Testis (tissue), 2 donors: ENCODE measurements at regions not wholly inside any gene's neighbourhood (a gene's known extent, or its start where the extent isn't known, plus 50 kb on each side); places are given as distances from the start of the nearest gene placed in this dataset.

Experiments
- DNase-seq: peaks from one replicate; pipeline ENCODE4 v3.0.0-alpha.2; 2019
- H3K27ac ChIP-seq, 2 donors: fragments of 200-600 bp; sonication (generic); one replicate each; pipeline ENCODE4 v1.5.1; 2019
- H3K27me3 ChIP-seq: fragments of 200-600 bp; sonication (generic); one replicate; pipeline ENCODE4 v1.5.1; 2019
- H3K36me3 ChIP-seq: fragments of 200-600 bp; sonication (generic); one replicate; pipeline ENCODE4 v1.5.1; 2017; ENCODE audit warnings: low read depth; ENCODE audit errors: missing control alignments
- H3K4me1 ChIP-seq: fragments of 200-600 bp; sonication (generic); one replicate; pipeline ENCODE4 v1.5.1; 2019
- H3K4me3 ChIP-seq, 2 donors: fragments of 200-600 bp; sonication (generic); one replicate each; pipeline ENCODE4 v1.5.1; 2017 to 2019
- H3K9me3 ChIP-seq: fragments of 200-600 bp; sonication (generic); one replicate; pipeline ENCODE4 v1.5.1; 2017
- POLR2A ChIP-seq: fragments of 450-650 bp; IDR thresholded peaks from one replicate; pipeline ENCODE4 v1.6.1; 2017; ENCODE audit warnings: antibody characterized with exemption, mild to moderate bottlenecking, moderate library complexity
- WGBS, 2 donors: methylation state at CpG; one replicate each; pipeline ENCODE4 v1.1.5; 2018; 5-methylcytosine and 5-hydroxymethylcytosine counted together
- intact Hi-C: fragments of 100-400 bp; cut with DNase I; formaldehyde crosslinking; loops from one replicate; pipeline ENCODE4 v1.15.1; 2023; ENCODE audit warnings: low total_unique reads
- TF ChIP-seq, protein P1 (sequence below), 3 experiments: fragments of 450-650 bp in 2 of 3; fragments of 200-600 bp in 1 of 3; sonication (generic) in 1 of 3; IDR thresholded peaks; one replicate each; pipeline ENCODE4 v1.5.1; 2016 to 2019; ENCODE audit warnings: antibody characterized with exemption in 3 of 3, mild to moderate bottlenecking in 2 of 3, moderate library complexity in 1 of 3

DNA sequence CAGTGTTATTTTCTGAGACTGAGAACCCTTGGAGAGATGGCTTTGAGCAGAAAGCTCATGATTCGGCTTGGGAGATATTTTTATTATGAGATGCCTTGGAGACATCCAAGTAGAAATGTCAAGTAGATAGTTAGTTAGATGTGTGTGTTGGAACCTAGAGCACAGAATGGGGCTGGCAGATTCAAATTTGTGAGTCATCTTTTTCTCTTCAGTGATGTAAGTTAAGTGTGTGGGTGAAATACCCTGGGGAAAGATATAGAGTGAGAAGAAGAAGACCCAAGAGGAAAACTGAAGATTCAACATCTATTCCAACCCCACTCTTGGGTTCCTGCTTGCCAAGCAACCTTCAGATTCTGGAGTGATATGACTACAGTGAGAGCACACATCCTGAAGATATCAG lies 580.8 kb upstream of the AMOT start:
- no peaks in the 10 kb centered on the region for H3K9me3 ChIP-seq
- no peak overlapping the region for H3K27ac ChIP-seq
- no peak overlapping the region for H3K4me3 ChIP-seq
- no peaks in the 10 kb centered on the region for H3K36me3 ChIP-seq
- TF ChIP-seq POLR2A, result no peak
- TF ChIP-seq, protein P1, sequence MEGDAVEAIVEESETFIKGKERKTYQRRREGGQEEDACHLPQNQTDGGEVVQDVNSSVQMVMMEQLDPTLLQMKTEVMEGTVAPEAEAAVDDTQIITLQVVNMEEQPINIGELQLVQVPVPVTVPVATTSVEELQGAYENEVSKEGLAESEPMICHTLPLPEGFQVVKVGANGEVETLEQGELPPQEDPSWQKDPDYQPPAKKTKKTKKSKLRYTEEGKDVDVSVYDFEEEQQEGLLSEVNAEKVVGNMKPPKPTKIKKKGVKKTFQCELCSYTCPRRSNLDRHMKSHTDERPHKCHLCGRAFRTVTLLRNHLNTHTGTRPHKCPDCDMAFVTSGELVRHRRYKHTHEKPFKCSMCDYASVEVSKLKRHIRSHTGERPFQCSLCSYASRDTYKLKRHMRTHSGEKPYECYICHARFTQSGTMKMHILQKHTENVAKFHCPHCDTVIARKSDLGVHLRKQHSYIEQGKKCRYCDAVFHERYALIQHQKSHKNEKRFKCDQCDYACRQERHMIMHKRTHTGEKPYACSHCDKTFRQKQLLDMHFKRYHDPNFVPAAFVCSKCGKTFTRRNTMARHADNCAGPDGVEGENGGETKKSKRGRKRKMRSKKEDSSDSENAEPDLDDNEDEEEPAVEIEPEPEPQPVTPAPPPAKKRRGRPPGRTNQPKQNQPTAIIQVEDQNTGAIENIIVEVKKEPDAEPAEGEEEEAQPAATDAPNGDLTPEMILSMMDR (IDR thresholded peaks at IDR 0.05), result no peak
- H3K27me3 ChIP-seq, result no peaks in the 10 kb centered on the region
- no peak for DNase-seq
- H3K4me1 ChIP-seq, result no peaks in the 10 kb centered on the region
- intact Hi-C loops, result no loop called here
- 73% methylated on average over 1 of the region's 1 CpG for WGBS, 2 donors

DNA sequence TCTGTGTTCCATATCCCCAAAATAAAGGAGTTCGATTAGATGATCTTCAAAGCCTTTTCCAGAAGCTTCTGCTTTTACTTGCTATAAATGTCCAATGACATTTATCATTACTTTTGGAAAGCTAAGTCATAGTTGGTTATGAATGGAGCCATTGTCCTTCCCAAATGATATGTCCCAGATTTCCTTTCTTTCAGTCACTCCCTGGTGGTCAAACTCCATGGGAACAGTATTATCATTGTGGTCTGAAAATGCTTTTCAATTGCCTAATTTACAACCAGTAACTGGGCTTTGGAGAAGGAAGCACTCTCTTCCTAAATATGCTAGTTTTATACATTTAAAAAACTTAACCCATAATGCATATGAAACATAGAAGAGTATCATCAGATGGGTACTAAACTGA lies 571.5 kb upstream of the AMOT start:
- intact Hi-C loops, result no loop called here
- Histone ChIP-seq H3K4me1 (no peaks in the 10 kb centered on the region), H3K27me3 (no peaks in the 10 kb centered on the region), H3K9me3 (no peaks in the 10 kb centered on the region), H3K27ac (no peak overlapping the region), H3K4me3 (no peak overlapping the region), H3K36me3 (no peaks in the 10 kb centered on the region)
- TF ChIP-seq POLR2A, result no peak
- TF ChIP-seq, protein P1 (IDR thresholded peaks at IDR 0.05), result no peak
- 64 to 79% methylated on average over 1 of the region's 1 CpG for WGBS, 2 donors
- no peak for DNase-seq

DNA sequence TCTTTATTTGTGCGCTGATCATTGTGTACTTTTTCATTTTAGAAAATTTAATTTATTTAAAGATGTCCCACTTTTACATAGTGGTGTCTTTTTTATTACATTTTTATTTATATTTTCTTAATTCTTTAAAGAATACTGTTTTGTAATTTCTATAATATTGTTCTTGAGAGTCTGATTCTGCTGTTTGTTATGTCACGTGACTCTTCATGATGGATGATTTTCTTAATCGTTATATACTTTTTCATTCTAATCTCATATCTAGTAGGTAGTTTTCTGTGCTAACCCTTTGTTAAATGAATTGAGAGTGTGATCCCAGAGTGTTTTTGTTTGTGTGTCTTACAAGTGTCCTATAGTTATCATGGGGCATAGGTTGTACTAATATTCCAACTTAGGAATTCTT lies 568.2 kb upstream of the AMOT start:
- intact Hi-C loops, result no loop called here
- WGBS, 2 donors, result 90% methylated on average over 3 of the region's 3 CpGs
- DNase-seq, result no peak

DNA sequence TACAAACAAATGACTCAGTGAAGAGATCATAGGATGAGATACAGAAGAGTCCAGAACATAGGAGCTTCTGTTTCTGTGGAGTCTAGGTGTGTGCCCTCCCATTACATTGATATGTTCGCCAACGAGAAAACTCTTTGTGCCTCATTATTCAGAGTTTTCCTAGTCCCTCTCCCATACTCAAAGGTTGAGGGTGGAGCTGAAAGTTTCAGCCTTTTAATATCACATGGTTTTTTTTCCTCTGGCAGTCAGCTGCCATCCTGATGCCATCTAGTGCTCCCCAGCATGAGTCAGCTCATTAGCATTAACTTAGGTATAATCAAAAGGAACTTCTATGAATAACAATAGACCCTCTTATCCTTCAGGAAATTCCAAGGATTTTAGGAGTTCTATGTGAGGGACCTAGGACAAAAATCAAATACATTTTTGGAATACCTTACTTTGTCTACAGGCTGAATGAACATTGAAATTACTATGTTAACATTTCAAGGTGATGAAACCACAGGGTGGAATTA lies 559.6 kb upstream of the AMOT start:
- TF ChIP-seq, protein P1 (IDR thresholded peaks at IDR 0.05), result no peak
- TF ChIP-seq POLR2A, result no peak
- intact Hi-C loops, result no loop called here
- no peaks in the 10 kb centered on the region for H3K4me1 ChIP-seq
- 79 to 100% methylated on average over 2 of the region's 2 CpGs for WGBS, 2 donors
- H3K9me3 ChIP-seq, result no peaks in the 10 kb centered on the region
- H3K27me3 ChIP-seq, result no peaks in the 10 kb centered on the region
- no peak overlapping the region for H3K4me3 ChIP-seq
- H3K27ac ChIP-seq, result no peak overlapping the region
- no peaks in the 10 kb centered on the region for H3K36me3 ChIP-seq
- no peak for DNase-seq

More for the DNA sequence above, 568.2 kb upstream of the AMOT start:
- Histone ChIP-seq H3K27ac (no peak overlapping the region), H3K4me3 (no peak overlapping the region), H3K27me3 (no peaks in the 10 kb centered on the region), H3K36me3 (no peaks in the 10 kb centered on the region), H3K4me1 (no peaks in the 10 kb centered on the region), H3K9me3 (no peaks in the 10 kb centered on the region)
- TF ChIP-seq, protein P1 (IDR thresholded peaks at IDR 0.05), result no peak
- no peak for TF ChIP-seq POLR2A

DNA sequence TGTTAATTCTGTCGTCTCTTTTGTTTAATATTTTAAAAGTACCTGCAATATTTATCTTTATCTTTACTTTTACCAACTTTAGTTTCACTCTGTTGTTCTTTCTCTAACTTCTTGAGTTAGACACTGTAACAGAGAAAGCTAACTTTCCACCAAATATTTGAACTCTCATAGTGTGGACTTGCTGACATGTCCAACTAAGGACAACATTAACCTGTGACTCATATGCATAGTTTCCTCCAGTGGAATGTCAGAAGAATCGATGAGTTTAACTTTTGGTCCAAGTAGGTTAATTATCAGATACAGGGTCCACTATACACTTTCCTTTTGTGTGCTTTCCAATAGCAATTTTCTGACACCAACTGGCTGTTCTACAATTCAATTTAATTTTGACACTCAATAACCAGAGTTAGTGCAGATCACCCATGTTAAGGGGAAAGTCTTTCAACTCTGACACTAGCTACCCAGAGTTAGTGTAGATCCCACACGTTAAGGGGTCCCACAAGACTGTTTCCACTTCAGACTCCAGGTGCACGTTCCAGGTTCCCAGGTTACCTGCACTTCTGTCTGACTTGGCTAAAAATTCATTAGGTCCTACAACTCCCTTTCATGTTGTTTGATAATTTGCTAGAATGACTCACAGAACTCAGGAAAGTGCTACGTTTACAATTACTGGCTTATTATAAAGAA lies 559.0 kb upstream of the AMOT start:
- intact Hi-C loops, result no loop called here
- Histone ChIP-seq H3K27ac (no peak overlapping the region), H3K4me3 (no peak overlapping the region), H3K27me3 (no peaks in the 10 kb centered on the region), H3K4me1 (no peaks in the 10 kb centered on the region), H3K9me3 (no peaks in the 10 kb centered on the region), H3K36me3 (no peaks in the 10 kb centered on the region)
- 79 to 88% methylated on average over 5 of the region's 5 CpGs for WGBS, 2 donors
- DNase-seq, result no peak
- TF ChIP-seq, protein P1 (IDR thresholded peaks at IDR 0.05), result no peak
- TF ChIP-seq POLR2A, result no peak
